B cell (primary cell): ENCODE measurements at regions not wholly inside any gene's neighbourhood (a gene's known extent, or its start where the extent isn't known, plus 50 kb on each side); places are given as distances from the start of the nearest gene placed in this dataset.

Experiments
- ATAC-seq: fragments of 200-7000 bp; cut with Tn5 transposase; one replicate; pipeline ENCODE4 v1.10.0; 2021; ENCODE audit warnings: low read depth, mild to moderate bottlenecking, moderate number of reproducible peaks, moderate library complexity
- CTCF ChIA-PET: fragments of 350-600 bp; sonication (Branson Sonifier 250); formaldehyde crosslinking; loops from one replicate; lab custom pipeline; 2021; ENCODE audit warnings: antibody characterized with exemption, inconsistent platforms; lab: Charles Lee
- POLR2A ChIA-PET: fragments of 350-600 bp; sonication (Branson Sonifier 250); formaldehyde crosslinking; loops from one replicate; lab custom pipeline; 2021; ENCODE audit warnings: antibody characterized with exemption; lab: Charles Lee
- DNase-seq: peaks from one replicate; pipeline ENCODE4 v3.0.0; 2013
- H2AFZ ChIP-seq: 2 replicates; pipeline ENCODE4 v1.6.1; 2012; ENCODE audit warnings: mild to moderate bottlenecking, low read depth, low read length; ENCODE audit not compliant: insufficient read depth, poor library complexity, severe bottlenecking
- H3K27ac ChIP-seq, 2 donors: 1 replicate in 1 of 2; 2 replicates in 1 of 2; pipeline ENCODE4 v1.5.1; 2012 to 2013; ENCODE audit warnings: low read length in 2 of 2, mild to moderate bottlenecking in 2 of 2, moderate library complexity in 1 of 2
- H3K27me3 ChIP-seq, 4 experiments: fragments of 200-600 bp in 1 of 4; sonication (generic) in 1 of 4; replicated peaks in 1 of 4; 1 replicate in 2 of 4; 2 replicates in 2 of 4; pipeline versions ENCODE4 v1.6.1 to v1.7.0; 2013 to 2016; ENCODE audit warnings: low read length in 3 of 4, mild to moderate bottlenecking in 2 of 4, mixed read lengths in 1 of 4, moderate library complexity in 1 of 4; ENCODE audit not compliant: insufficient read depth in 4 of 4, control insufficient read depth in 3 of 4; ENCODE audit errors: control extremely low read depth in 1 of 4
- H3K36me3 ChIP-seq, 2 experiments: replicated peaks in 1 of 2; 1 replicate in 1 of 2; 2 replicates in 1 of 2; pipeline versions ENCODE4 v1.6.1 to v1.7.1; 2013; ENCODE audit warnings: low read length in 1 of 2; ENCODE audit not compliant: insufficient read depth in 2 of 2, control insufficient read depth in 1 of 2; ENCODE audit errors: control extremely low read depth in 1 of 2, extremely low read depth in 1 of 2
- H3K4me1 ChIP-seq, 2 donors: fragments of 200-600 bp in 1 of 2; sonication (generic) in 1 of 2; 1 replicate in 1 of 2; 2 replicates in 1 of 2; pipeline versions ENCODE4 v1.5.1 to v1.6.1; 2013 to 2017; ENCODE audit warnings: low read length in 2 of 2; ENCODE audit not compliant: control insufficient read depth in 2 of 2, insufficient read depth in 2 of 2
- H3K4me2 ChIP-seq: replicated peaks from 2 replicates; pipeline ENCODE3; 2012; ENCODE audit warnings: mild to moderate bottlenecking, low read depth, low read length; ENCODE audit not compliant: poor library complexity, severe bottlenecking
- H3K4me3 ChIP-seq, 5 experiments: fragments of 200-600 bp in 1 of 5; sonication (generic) in 1 of 5; 1 replicate in 3 of 5; 2 replicates in 2 of 5; pipeline versions ENCODE4 v1.5.1 to v1.7.0; 2011 to 2016; ENCODE audit warnings: low read length in 4 of 5, mild to moderate bottlenecking in 4 of 5, low read depth in 2 of 5, control low read depth in 1 of 5, moderate library complexity in 1 of 5; ENCODE audit not compliant: insufficient read depth in 1 of 5; ENCODE audit errors: control extremely low read depth in 1 of 5, extremely low read depth in 1 of 5
- H3K79me2 ChIP-seq: fragments of 200-600 bp; sonication (generic); one replicate; pipeline ENCODE4 v1.6.0; 2016; ENCODE audit warnings: low read length; ENCODE audit not compliant: control insufficient read depth, insufficient read depth
- H3K9ac ChIP-seq: fragments of 200-600 bp; sonication (generic); 2 replicates; pipeline ENCODE4 v1.6.1; 2017; ENCODE audit warnings: mild to moderate bottlenecking, low read length, moderate library complexity
- H3K9me3 ChIP-seq, 3 donors: one replicate each; pipeline versions ENCODE4 v1.6.1 to v1.7.1; 2013; ENCODE audit warnings: low read length in 2 of 3; ENCODE audit not compliant: control insufficient read depth in 2 of 3, insufficient read depth in 1 of 3; ENCODE audit errors: control extremely low read depth in 1 of 3
- H4K20me1 ChIP-seq: 2 replicates; pipeline ENCODE4 v1.6.0; 2012; ENCODE audit warnings: mild to moderate bottlenecking, low read length; ENCODE audit not compliant: insufficient read depth, control insufficient read depth, poor library complexity, severe bottlenecking
- H3K27ac Mint-ChIP-seq: one replicate; pipeline ENCODE4 v1.8.0; 2021; ENCODE audit warnings: mixed read lengths
- H3K27me3 Mint-ChIP-seq: one replicate; pipeline ENCODE4 v1.8.0; 2021; ENCODE audit warnings: mixed read lengths
- H3K4me1 Mint-ChIP-seq: one replicate; pipeline ENCODE4 v1.8.0; 2021; ENCODE audit warnings: mixed read lengths
- H3K4me3 Mint-ChIP-seq: one replicate; pipeline ENCODE4 v1.8.0; 2021; ENCODE audit warnings: mixed read lengths
- H3K9me3 Mint-ChIP-seq: one replicate; pipeline ENCODE4 v1.8.0; 2022; ENCODE audit warnings: mixed read lengths; ENCODE audit not compliant: insufficient read depth
- EZH2 ChIP-seq: IDR thresholded peaks from 2 replicates; pipeline ENCODE4 v1.6.1; 2012; ENCODE audit warnings: borderline replicate concordance, low read depth, mild to moderate bottlenecking, moderate library complexity, low read length; ENCODE audit not compliant: insufficient read depth, poor library complexity, severe bottlenecking
- WGBS: methylation state at CpG from one replicate; pipeline ENCODE4 v1.1.5; 2013; ENCODE audit warnings: missing lambda C conversion rate; ENCODE audit not compliant: insufficient coverage; 5-methylcytosine and 5-hydroxymethylcytosine counted together
- intact Hi-C: fragments of 100-400 bp; cut with micrococcal nuclease; formaldehyde crosslinking; loops from one replicate; pipeline ENCODE4 v1.10.0; 2022
- TF ChIP-seq, protein P1 (sequence below): fragments of 200-600 bp; IDR thresholded peaks from one replicate; pipeline ENCODE4 v1.8.0; 2022; ENCODE audit warnings: antibody characterized with exemption, mild to moderate bottlenecking

DNA sequence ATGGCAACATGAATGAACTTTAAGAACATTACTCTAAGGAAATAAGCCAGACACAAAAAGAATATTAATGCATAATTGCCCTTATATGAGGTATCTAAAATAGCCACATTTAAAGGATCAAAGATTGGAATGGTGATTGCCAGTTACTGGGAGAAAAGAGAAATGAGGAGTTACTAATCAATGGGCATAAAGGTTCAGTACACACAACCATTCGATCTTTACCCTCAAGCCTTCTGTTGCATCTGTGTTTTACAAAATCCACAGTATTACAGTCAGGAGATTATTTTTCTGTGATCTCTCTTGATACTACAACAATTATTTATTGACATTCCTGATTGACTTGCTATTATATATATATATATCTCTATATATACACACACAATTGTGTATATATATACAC, 310.0 kb upstream of the SLITRK5 start:
- ATAC-seq, result no peak
- no peak overlapping the region for H3K27ac Mint-ChIP-seq

GRCh38 chr13:87368639-87369038, 302.5 kb upstream of the SLITRK5 start:
- no peak overlapping the region for H3K4me3 ChIP-seq
- no peaks in the 10 kb centered on the region for H3K4me1 Mint-ChIP-seq
- peaks cover 0 to 5% (median 0%) of the 10 kb centered on the region in 3 donors for H3K9me3 ChIP-seq
- CTCF ChIA-PET, result no interaction called here
- H3K79me2 ChIP-seq, result no peaks in the 10 kb centered on the region
- no peaks in the 10 kb centered on the region for H3K9me3 Mint-ChIP-seq
- DNase-seq, result no peak
- ATAC-seq, result no peak
- POLR2A ChIA-PET, result no interaction called here
- H2AFZ ChIP-seq, result no peak overlapping the region
- no peak for TF ChIP-seq EZH2
- TF ChIP-seq, protein P1, sequence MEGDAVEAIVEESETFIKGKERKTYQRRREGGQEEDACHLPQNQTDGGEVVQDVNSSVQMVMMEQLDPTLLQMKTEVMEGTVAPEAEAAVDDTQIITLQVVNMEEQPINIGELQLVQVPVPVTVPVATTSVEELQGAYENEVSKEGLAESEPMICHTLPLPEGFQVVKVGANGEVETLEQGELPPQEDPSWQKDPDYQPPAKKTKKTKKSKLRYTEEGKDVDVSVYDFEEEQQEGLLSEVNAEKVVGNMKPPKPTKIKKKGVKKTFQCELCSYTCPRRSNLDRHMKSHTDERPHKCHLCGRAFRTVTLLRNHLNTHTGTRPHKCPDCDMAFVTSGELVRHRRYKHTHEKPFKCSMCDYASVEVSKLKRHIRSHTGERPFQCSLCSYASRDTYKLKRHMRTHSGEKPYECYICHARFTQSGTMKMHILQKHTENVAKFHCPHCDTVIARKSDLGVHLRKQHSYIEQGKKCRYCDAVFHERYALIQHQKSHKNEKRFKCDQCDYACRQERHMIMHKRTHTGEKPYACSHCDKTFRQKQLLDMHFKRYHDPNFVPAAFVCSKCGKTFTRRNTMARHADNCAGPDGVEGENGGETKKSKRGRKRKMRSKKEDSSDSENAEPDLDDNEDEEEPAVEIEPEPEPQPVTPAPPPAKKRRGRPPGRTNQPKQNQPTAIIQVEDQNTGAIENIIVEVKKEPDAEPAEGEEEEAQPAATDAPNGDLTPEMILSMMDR, result no peak
- H3K27me3 Mint-ChIP-seq, result no peaks in the 10 kb centered on the region
- H4K20me1 ChIP-seq, result no peaks in the 10 kb centered on the region
- no peak overlapping the region for H3K4me3 Mint-ChIP-seq
- H3K4me2 ChIP-seq, result no peak overlapping the region
- no peak overlapping the region for H3K27ac ChIP-seq
- intact Hi-C loops, result no loop called here
- H3K27ac Mint-ChIP-seq, result no peak overlapping the region
- no peak overlapping the region for H3K9ac ChIP-seq
- no peaks in the 10 kb centered on the region for H3K4me1 ChIP-seq
- H3K27me3 ChIP-seq, result no peaks in the 10 kb centered on the region
- H3K36me3 ChIP-seq, result no peaks in the 10 kb centered on the region
- WGBS, result no CpG with 5 or more reads among the region's 2 CpGs

More for the DNA sequence above, 310.0 kb upstream of the SLITRK5 start:
- no peaks in the 10 kb centered on the region for H3K36me3 ChIP-seq
- no peak overlapping the region for H3K27ac ChIP-seq
- POLR2A ChIA-PET, result no interaction called here
- peaks cover 0 to 4% (median 0%) of the 10 kb centered on the region in 3 donors for H3K9me3 ChIP-seq
- H2AFZ ChIP-seq, result no peak overlapping the region
- H3K27me3 ChIP-seq, result no peaks in the 10 kb centered on the region
- WGBS, result no CpG with 5 or more reads among the region's 1 CpG
- no peak overlapping the region for H3K4me3 ChIP-seq
- Mint-ChIP-seq H3K9me3 (no peaks in the 10 kb centered on the region), H3K4me3 (no peak overlapping the region), H3K4me1 (no peaks in the 10 kb centered on the region), H3K27me3 (no peaks in the 10 kb centered on the region)
- no peaks in the 10 kb centered on the region for H4K20me1 ChIP-seq
- H3K79me2 ChIP-seq, result no peaks in the 10 kb centered on the region
- TF ChIP-seq, protein P1, result no peak
- TF ChIP-seq EZH2, result no peak
- no peak overlapping the region for H3K4me2 ChIP-seq
- CTCF ChIA-PET, result no interaction called here
- intact Hi-C loops, result no loop called here
- no peaks in the 10 kb centered on the region for H3K4me1 ChIP-seq
- no peak for DNase-seq
- H3K9ac ChIP-seq, result no peak overlapping the region
